RWPE1 (cell line): ENCODE measurements at regions not wholly inside any gene's neighbourhood (a gene's known extent, or its start where the extent isn't known, plus 50 kb on each side); places are given as distances from the start of the nearest gene placed in this dataset.
A peak's percentile ranks its signal among the peaks of the same experiment; 100 is the strongest.

Source experiments
- CTCF ChIA-PET: fragments of 350-600 bp; sonication (Branson Sonifier 250); formaldehyde crosslinking; extraction: SDS; loops from one replicate; lab custom pipeline; 2021; lab: Yijun Ruan, JAX
- POLR2A ChIA-PET: fragments of 400-600 bp; formaldehyde crosslinking; extraction: SDS; loops from one replicate; lab custom pipeline; 2020; ENCODE audit warnings: antibody characterized with exemption; ENCODE audit not compliant: low non-redundant PET; lab: Yijun Ruan, JAX
- DNase-seq: peaks from one replicate; pipeline ENCODE4 v3.0.0; 2012; ENCODE audit warnings: low spot score
- H3K27ac ChIP-seq: fragments of 450-650 bp; 2 replicates; pipeline ENCODE4 v1.5.1; 2017
- CTCF ChIP-seq: fragments of 450-650 bp; conservative IDR thresholded peaks from 2 replicates; pipeline ENCODE4 v1.5.1; 2017; ENCODE audit warnings: low read depth, mild to moderate bottlenecking

GRCh38 chr2:241935314-241935713 is 65.8 kb downstream of the RTP5 start:
- ChIA-PET CTCF (no interaction called here), POLR2A (no interaction called here)
- DNase-seq, result peak; percentile 20
- no peak for TF ChIP-seq CTCF
- no peak overlapping the region for H3K27ac ChIP-seq

GRCh38 chr2:241935774-241936173 is 66.2 kb downstream of the RTP5 start:
- H3K27ac ChIP-seq, result no peak overlapping the region
- POLR2A ChIA-PET, result no interaction called here
- CTCF ChIA-PET, result no interaction called here
- TF ChIP-seq CTCF, result no peak
- no peak for DNase-seq

- POLR2A ChIA-PET, result no interaction called here
- no peak for TF ChIP-seq CTCF
- H3K27ac ChIP-seq, result no peak overlapping the region
- no peak for DNase-seq
- CTCF ChIA-PET, result no interaction called here
Measured at GRCh38 chr2:241936457-241937133, 67.1 kb downstream of the RTP5 start.

GRCh38 chr2:241937297-241937696 is 67.8 kb downstream of the RTP5 start:
- CTCF ChIA-PET, result no interaction called here
- POLR2A ChIA-PET, result no interaction called here
- no peak for DNase-seq
- TF ChIP-seq CTCF, result no peak
- H3K27ac ChIP-seq, result no peak overlapping the region

GRCh38 chr2:241939541-241939940 is 70.0 kb downstream of the RTP5 start:
- ChIA-PET CTCF (no interaction called here), POLR2A (no interaction called here)
- H3K27ac ChIP-seq, result no peak overlapping the region
- no peak for DNase-seq
- TF ChIP-seq CTCF, result no peak

- CTCF ChIA-PET, result no interaction called here
- no peak for DNase-seq
- TF ChIP-seq CTCF, result no peak
Measured at GRCh38 chr2:241940329-241940728, 70.8 kb downstream of the RTP5 start.

More at GRCh38 chr2:241940329-241940728, 70.8 kb downstream of the RTP5 start:
- POLR2A ChIA-PET, result no interaction called here
- H3K27ac ChIP-seq, result no peak overlapping the region
